HG03103 (cell line): ENCODE measurements at regions not wholly inside any gene's neighbourhood (a gene's known extent, or its start where the extent isn't known, plus 50 kb on each side); places are given as distances from the start of the nearest gene placed in this dataset.
A peak's percentile ranks its signal among the peaks of the same experiment; 100 is the strongest.

Source experiments
- ATAC-seq: cut with Tn5 transposase; IDR thresholded peaks from one replicate; pipeline ENCODE4 v1.9.1; 2021; ENCODE audit warnings: low read depth; ENCODE audit not compliant: unreplicated experiment

- ATAC-seq, result no peak
Measured at GRCh38 chr1:87800006-87800405, 471.3 kb downstream of the LMO4 start.

- no peak for ATAC-seq
Measured at GRCh38 chr1:87803375-87803774, 474.7 kb downstream of the LMO4 start.

GRCh38 chr1:87804128-87804527 lies 475.4 kb downstream of the LMO4 start:
- ATAC-seq, result no peak

- ATAC-seq, result no peak
Measured at GRCh38 chr1:87805666-87806378, 477.1 kb downstream of the LMO4 start.

GRCh38 chr1:87806379-87807094 lies 477.9 kb downstream of the LMO4 start:
- ATAC-seq, result no peak

GRCh38 chr1:87810166-87810565 lies 481.5 kb downstream of the LMO4 start:
- ATAC-seq, result no peak

GRCh38 chr1:87812871-87813577 lies 484.3 kb downstream of the LMO4 start:
- ATAC-seq, result peak; percentile 87

GRCh38 chr1:87814573-87814972 lies 485.9 kb downstream of the LMO4 start:
- ATAC-seq, result no peak

GRCh38 chr1:87816646-87817045 lies 488.0 kb downstream of the LMO4 start:
- ATAC-seq, result no peak

- ATAC-seq, result no peak
Measured at GRCh38 chr1:87820668-87821334, 492.1 kb downstream of the LMO4 start.

- no peak for ATAC-seq
Measured at GRCh38 chr1:87821335-87821697, 492.6 kb downstream of the LMO4 start.

- peak; percentile 96 for ATAC-seq
Measured at GRCh38 chr1:87826681-87827251, 498.1 kb downstream of the LMO4 start.

GRCh38 chr1:87829360-87829759 lies 500.7 kb downstream of the LMO4 start:
- ATAC-seq, result no peak

- no peak for ATAC-seq
Measured at GRCh38 chr1:87830432-87830978, 501.8 kb downstream of the LMO4 start.

GRCh38 chr1:87833166-87833565 lies 504.5 kb downstream of the LMO4 start:
- no peak for ATAC-seq

GRCh38 chr1:87834151-87834550 lies 505.5 kb downstream of the LMO4 start:
- ATAC-seq, result no peak

GRCh38 chr1:87834941-87835340 lies 506.3 kb downstream of the LMO4 start:
- no peak for ATAC-seq

- ATAC-seq, result no peak
Measured at GRCh38 chr1:87840767-87841166, 512.1 kb downstream of the LMO4 start.

GRCh38 chr1:87841332-87841731 lies 512.7 kb downstream of the LMO4 start:
- no peak for ATAC-seq

- ATAC-seq, result no peak
Measured at GRCh38 chr1:87842156-87842555, 513.5 kb downstream of the LMO4 start.
